ENCODE measurements at regions not wholly inside any gene's neighbourhood (a gene's known extent, or its start where the extent isn't known, plus 50 kb on each side); places are given as distances from the start of the nearest gene placed in this dataset.

DNA sequence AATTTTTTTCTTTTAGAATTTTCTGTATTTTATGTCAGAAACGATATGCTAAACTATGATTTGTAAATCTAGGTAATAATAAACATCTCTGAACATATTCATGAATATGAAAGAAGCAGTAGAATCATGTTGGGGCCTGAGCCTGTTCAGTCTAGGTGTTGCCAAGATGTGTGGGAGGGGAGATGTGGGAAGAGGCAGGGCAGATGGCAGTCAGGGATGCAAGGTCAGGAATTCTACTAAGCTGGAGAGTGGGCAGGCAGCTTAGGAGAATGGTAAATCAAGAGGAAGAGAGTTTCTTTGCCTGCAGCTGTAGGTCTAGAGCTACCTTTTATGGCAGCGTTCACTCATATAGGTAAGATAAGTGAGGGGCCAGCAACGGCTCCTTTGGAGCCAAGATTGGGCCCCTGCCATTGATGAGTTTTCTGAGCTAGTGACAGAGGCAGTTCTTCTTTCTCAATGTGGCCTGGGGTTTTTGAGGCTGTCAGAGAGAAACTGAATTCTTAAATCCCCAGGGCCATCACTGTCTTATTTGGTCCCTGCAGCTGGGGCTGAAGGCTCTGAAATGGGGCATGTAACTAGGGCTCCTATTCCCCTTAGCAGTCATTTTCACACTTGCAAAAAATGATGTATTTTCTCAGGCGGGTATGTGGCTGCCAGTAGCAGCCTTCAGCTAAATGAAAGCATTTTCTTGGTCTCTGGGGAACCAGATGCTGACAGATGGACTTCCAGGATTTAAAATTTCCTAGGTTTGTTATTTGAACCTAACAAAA, 232.8 kb downstream of the PIK3C3 start:
- no peak for DNase-seq

DNA sequence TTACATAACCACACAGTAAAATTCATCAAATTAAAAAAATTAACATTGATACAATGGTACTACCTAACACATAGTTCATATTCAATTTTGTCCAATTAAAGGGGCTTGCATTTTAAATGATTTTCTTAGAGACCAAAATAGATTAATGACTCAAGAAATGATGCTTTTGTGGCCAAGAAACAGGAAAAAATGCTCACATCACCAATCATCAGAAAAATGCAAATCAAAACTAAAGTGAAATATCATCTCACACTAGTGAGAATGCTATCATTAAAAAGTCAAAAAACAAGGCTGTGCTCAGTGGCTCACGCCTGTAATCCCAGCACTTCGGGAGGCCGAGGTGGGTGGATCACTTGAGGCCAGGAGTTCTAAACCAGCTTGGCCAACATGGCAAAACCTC, 235.6 kb downstream of the PIK3C3 start:
- no peak for DNase-seq

DNA sequence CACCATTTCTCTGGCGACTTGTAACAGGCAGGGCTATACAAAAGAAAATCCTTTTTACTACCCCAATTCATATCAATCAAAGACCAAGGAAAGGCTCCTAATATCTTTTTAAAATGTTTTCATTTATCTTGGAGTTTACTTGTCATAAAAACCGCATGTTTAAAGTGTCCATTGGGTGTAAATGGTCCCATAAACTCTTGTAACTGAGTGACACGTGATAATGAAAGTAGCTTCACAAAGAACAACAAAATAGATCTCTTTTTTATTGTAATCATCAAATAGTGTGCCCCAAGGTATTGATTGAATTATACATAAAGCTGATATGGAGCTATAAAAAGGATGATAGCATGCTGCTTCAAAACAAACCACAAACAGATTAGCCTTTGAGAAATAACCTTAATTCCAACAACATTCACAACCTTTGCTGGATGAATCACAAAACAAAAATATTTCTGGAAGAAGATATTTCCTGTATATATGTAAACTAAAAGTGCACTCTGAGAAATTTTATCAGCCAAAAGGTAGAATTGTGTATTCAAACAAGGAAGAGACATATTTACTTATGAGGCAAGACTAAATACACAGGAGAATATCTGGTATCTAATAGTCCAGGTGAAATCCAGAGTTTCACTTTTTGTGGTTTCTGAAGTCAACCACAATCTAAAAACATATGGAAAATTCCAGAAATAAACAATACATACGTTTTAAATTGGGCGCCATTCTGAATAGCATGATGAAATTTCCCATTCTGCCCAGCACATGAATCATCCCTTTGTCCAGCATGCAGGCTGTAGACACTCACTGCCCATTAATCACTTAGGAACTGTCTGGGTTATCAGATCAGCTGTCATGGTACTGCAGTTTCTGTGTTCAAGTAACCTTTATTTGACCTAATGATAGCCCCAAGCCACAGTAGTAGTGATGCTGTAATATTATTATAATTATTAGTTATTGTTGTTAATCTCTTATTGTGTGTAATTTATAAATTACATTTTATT, 237.5 kb downstream of the PIK3C3 start:
- DNase-seq = peak; percentile 44

DNA sequence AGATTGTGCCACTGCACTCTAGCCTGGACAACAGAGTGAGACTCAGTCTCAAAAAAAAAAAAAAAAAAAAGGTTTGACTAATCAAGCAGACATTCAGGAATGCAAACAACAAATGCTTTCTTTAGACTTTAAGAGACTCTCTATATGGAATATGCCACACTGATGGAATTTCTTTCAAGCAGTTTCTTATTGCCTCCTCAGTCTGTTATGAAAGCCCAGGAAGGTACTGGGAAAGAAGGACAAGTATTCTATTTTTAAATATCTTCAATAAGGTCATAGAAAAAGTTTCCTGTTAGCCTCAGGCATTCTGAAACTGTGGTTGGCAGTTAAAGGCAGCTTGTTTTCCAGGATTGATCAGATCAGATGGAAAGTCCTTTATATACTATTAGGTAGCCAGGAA, 241.6 kb downstream of the PIK3C3 start:
- no peak for DNase-seq

DNA sequence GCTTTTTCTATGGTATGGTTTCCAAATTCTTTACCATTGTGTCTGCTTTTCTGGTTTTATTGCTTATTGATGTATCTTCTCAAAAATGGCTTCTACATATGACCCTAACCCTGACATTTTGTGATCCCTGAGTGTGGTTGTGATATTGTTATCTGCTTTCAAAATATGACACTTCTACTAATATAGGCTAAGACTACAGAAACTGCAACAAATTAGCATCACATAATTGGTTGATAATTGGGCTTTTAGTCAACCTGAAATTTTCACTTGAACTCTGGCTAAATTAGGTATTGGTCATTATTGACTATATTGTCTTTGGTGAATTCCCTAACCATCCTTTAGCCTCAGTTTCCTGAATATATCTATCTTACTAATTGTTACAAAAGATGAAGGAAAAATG, 246.1 kb downstream of the PIK3C3 start:
- no peak for DNase-seq

DNA sequence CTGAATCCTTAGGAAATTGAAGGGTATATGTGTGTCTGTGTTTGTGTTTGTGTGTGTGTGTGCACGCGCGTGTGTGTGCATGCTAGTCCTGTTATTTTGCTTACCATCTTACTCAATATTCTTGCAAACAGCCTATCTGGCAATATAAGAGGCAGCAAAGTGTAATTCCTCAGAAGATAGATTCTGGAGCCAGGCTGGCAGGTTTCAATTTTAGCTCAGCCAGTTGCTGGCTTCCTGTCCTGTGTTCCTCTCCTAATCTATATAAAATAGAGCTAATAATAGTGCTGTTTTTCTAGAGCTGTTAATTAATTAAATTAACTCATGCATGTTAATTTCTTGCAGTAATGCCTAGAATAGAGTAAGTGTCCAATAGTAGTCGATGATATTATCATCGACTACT, 256.2 kb downstream of the PIK3C3 start:
- no peak for DNase-seq

DNA sequence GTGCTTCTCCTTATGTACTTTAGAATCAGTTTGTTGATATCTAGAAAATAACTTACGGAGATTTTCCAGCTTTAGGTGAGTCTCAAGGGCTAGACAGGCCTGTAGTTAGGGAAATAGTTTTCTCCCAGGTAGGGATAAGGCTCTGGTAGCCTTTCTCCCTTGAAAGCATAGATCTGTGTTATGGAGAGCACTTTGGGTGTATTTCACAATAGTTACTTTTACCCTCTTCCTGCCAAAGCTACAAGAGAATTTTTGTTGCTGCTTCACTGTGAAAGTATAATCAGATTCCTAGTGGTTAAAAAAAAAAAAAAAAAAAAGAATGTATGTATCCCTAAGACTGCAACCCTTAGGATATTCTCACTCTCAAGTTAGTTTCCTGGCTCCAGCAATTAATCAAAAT, 267.5 kb downstream of the PIK3C3 start:
- DNase-seq = no peak

DNA sequence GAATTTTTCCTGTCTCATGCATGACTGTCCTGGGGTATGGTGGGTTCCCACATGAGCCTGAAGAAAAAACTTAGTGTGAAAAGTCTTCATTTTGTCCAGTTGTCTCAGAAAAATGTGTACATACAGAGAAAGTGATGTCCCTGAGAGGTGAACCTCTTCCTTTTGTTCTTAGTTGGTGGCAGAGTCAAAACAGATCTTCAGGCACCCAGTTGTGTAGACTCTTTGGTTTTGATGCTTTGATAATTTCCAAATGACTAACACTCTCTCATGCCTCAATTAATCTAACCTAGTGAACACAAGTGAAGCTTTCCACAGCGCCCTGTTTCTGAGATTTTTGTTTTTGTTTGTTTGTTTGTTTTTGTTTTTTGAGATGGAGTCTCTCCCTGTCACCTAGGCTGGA, 273.5 kb downstream of the PIK3C3 start:
- DNase-seq = no peak

DNA sequence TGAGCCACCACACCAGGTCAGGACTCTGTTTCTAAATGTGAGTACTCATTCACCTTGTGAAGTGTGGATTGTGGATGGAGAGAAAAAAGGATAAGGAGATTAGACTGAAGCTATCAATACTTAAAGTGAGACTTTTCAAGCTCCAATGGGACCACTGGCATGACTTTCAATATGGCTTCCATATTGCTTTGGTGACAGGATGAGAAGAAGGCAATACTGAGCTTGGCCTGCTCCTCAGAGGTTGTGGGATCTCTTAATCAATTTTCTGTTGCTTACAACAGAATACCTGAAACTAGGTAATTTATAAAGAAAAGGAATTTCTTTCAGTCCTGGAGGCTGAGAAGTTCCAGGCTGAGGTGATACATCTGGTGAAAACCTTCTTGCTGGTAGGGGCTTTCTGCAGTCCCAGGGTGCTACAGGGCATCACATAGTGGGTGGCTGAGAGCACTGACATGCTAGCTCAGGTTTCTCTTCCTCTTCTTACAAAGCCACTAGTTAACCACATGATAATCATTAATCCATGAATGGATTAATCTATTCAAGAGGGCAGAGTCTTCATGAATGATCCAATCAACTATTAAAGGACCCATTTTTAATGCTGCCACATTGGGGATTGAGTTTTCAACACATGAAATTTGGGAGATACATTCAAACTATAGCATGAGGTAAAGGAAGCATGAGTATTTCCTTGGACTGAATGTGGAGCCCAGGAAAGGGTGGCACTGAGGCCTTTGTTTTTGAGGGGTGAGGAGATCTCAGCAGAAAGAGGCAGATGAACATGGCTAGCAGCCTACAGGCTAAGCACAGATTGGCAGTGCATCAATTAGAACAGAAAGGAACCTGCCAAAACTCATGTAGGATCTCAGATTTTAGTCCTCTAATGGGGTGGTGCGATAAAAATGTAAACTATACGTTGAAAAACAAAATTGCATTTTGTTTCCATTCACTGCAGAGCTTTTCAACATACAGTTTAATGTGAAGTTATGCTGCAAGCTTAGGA, 274.5 kb downstream of the PIK3C3 start:
- no peak for DNase-seq

DNA sequence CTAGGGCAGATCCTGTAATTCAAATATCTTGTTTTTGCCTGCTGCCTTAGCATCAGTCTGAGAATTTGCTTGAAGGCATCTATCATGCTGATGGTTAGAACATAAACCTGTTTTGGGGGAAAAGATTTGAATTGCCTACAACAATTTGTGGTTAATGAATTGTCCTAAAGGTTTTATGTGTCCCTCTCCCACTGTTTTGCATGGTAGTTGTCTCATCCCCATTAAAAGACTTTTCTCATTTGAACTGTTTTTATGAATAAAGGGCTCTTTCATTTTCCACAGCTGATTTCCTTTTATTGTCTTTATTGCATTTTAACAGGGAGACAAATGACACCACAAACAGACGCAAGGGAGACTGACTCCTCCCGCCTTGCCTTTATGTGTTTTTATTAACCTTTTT, 275.6 kb downstream of the PIK3C3 start:
- no peak for DNase-seq

DNA sequence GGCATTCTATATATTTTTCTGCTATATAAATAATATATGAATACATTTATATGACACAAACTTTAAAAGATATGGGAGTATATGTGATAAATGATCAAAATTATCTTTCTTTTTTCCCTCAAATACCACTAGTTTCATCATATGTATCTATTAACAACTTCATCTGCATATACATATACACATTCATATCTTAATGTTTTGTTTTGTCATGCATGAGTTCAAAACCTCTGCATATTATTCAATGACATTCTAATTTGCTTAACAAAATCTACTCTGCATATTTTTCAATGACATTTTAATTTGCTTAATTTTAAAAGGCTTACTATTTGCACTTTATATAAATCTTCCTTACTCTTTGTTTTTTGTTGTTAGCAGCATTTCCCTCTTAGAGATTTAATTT, 276.2 kb downstream of the PIK3C3 start:
- no peak for DNase-seq

DNA sequence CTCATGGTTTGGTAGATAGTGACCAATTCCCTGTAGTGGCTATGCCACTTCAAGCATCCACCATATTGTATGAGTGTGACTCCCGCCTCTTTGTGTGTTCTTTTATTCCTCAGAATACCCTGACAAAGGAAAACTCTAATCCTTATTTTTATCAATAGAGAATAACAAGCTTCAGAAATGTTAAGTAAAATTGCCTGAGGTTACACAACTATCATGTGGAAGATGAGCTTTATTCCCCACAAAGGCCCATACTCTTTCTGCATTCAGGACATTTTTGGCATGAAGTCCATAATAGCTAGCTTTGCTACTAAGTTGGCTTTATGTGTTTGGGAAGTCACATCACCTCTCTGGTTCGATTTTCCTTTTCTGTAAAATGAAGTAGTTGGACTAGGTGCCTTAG, 276.8 kb downstream of the PIK3C3 start:
- DNase-seq = no peak

DNA sequence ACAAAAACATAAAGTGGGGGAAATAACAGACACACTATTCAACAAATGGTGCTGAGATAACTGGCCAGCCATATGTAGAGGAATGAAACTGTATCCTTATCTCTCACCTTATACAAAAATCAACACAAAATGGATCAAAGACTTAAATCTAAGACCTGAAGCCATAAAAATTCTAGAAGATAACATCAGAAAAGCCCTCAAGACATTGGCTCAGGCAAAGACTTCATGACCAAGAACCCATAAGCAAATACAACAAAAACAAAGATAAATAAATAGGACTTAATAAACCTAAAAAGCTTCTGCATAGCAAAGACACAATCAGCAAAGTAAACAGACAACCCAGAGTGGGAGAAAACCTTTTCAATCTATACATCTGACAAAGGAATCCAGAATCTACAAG, 278.9 kb downstream of the PIK3C3 start:
- no peak for DNase-seq

DNA sequence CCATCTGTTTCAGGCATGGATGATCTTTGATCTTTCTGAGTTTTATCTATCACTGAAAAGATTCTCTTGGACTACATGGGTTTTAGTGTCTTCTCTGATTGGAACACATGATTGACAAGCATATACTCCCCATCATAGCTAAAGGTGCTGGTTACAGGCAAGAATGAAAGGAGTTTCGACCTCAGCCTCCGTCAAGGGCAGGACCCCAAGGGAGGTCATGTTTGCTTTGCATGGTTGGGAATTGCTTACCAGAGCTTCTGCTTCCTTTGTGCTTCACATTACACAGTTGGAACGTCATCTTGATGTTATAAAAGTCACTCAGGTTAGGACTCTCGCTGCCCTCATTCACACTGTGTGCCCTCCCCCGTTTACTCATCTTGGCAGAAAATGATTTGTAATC, 287.7 kb downstream of the PIK3C3 start:
- no peak for DNase-seq

DNA sequence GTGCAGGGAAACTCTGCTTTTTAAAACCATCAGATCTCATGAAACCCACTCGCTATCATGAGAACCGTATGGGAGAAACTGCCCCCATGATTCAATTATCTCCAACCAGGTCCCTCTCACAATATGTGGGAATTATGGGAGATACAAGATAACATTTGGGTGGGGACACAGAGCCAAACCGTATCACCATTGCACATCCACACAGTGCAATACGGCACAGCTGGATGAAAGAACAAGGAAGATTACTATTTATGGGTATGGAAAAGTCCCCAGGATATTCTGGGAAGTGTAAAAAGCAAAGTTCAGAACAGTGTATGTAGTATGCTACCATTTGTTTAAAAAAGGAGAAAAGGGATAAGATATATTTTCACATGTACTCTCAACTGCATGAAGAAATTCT, 290.1 kb downstream of the PIK3C3 start:
- no peak for DNase-seq

DNA sequence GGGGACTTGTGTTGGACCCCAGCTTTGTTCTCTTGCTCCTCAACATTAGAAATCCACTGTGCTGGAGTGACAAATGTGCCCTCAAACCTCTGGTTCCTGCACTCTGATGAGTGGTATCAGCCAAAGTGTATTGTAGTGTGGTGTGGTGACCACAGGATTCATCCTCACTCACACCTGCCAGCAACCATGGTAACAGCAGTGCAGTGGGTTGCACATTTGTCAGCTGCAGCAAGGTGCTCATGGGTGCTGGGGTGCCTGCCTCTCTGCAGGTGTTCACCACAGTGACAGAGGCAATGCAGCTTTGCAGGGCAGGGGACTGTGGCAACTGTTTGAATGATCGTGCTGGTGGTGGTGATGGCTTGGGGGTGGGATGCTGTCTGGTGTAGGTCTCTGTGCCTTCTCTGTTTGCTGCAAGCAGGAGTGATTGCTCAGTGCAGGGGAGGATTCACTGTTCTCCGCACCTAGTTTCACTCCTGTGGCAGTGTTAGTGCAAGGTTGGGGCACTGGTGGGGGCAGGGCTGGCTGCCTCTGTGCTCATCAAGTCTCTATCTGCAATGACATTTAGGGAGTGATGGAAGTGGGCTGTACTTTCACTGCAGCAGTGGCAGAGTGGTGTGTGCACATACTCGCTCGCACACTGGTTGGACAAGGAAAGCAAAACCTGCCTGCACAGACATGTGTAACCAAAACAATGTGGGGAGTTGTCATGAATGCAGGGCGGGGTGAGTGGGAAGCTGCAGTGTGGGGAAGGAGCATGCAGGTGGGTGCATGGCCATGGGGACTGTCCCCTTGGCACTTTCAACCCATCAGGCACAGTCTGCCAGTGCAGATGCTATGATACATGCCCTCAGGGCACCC, 301.1 kb downstream of the PIK3C3 start:
- DNase-seq = no peak

DNA sequence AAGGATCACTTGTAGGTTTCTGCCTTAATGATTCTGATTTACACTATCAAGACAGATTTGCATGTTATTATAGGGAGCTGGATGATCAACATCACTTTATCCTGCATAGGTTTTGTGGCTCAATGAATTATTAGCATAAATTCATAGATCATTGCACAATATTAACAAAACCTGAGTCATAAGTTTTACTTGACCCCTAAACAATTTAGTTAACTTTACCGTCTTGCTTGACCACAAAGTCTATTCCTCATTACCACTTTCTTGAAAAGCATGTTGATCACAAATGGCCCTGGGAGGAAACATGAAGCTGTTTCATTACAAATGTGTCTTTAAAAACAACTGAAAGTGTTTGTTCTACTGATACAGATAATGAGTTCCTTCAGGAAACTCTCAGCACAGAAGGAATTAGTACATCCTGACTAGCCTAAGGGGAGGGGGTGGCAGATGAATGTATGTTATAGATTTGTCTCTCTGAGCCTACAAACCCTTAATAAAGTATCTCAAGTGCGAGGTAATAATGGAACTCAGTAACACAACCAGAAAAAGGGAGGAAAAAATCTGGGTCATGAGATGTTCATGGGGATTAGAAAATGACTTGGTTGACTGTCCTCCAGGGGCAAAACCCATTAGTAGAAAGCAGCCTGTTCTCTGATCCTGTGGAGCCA, 303.4 kb downstream of the PIK3C3 start:
- DNase-seq = no peak

DNA sequence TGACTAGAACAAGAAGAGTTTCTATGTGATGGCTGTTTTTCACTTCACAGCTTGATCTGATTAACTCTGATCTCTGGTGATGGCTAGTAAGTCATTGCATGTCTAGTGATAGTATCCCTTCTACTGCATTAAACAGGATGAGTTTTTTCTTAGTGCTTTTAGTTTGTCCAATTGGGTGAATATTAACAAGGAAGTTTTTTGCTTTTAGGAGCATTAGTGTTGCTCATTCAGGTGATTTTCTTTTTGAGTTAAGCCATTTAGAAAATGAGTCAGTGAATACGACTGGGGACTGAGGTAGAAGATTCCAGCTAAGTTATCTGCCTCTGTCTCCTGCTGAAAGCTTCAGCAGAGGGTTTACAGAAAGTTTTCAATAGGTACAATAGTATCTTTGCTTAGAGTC, 306.7 kb downstream of the PIK3C3 start:
- no peak for DNase-seq

DNA sequence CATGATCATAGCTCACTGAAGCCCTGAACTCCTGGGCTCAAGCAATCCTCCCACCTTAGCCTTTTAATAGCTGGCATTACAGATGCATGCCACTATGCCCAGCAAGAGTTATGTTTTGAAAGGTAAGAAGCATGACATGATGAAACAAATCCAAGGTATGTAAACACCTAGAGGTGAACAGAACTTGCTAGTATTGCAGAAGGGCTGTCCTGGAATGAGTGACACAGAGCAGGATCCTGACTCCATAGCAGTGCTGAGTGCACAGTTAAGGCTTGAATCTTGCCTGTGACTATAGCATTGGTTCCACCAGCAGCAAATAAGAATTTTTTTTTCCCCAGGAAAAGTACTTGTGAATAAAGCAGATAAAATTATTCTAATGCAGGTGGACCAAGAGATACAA, 309.5 kb downstream of the PIK3C3 start:
- no peak for DNase-seq

DNA sequence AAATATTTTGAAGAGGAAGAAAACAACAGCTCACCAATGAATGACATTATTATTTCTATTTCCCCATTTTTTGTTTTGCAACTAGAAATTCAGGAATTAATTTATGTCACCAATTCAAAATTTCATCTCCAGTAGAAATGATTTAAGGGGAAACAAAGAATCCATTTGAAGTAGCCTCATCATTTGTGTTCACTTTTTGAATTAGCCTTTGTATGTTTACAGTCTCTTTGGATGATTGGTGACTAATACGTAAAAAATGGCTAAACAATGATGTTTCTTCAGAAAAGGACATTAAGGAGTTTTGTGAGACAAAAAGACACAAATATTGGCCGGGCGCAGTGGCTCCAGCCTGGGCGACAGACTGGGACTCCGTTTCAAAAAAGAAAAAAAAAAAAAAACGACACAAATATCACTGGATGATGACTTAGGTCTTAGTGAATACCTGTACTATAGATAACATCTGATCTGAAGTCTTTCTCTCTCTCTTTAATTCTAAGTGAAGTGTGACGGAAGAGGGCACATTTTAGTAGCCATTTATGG, 313.2 kb downstream of the PIK3C3 start:
- DNase-seq = no peak

DNA sequence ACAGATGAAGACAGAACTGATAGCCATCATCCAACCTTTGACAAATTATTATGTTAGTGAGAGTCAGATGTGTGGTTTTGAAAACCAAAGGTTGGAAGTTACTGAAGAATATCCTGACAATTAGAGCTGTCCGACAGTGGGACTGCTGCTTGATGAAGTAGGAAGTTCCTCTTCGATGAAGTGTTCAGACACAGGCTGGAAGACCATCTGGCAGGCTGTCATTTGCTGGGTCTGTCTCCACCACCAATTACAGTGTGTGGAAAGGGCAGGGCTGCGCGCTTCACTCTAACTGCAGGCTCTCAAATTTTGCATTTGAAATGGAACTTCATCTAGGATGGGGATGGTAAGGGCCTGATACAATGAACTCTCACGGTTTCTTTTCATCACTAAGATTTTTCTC, 313.8 kb downstream of the PIK3C3 start:
- DNase-seq = peak; percentile 33

Measured in NCI-H2227 treated with DMSO at 0.1 percent for 48 hours (cell line).